Activated CD4-positive, alpha-beta T cell treated with anti-CD3 and anti-CD28 coated beads for 1 hour (primary cell): ENCODE measurements at regions not wholly inside any gene's neighbourhood (a gene's known extent, or its start where the extent isn't known, plus 50 kb on each side); places are given as distances from the start of the nearest gene placed in this dataset.
"Not testable (repeated sequence)": the region's sequence is repeated elsewhere in the genome, so short reads cannot be mapped to it uniquely, and the experiment has no call there.

Experiments used
- DNase-seq: peaks from one replicate; pipeline ENCODE4 v3.0.0-alpha.2; 2020

- DNase-seq = no peak
Observed at GRCh38 chr2:43068631-43069517, 157.5 kb downstream of the ZFP36L2 start.

GRCh38 chr2:43068041-43068533 lies 158.3 kb downstream of the ZFP36L2 start:
- DNase-seq = no peak

- no peak for DNase-seq
Observed at GRCh38 chr2:43067254-43068040, 159.0 kb downstream of the ZFP36L2 start.

GRCh38 chr2:43066541-43067253 lies 159.7 kb downstream of the ZFP36L2 start:
- not testable (repeated sequence) for DNase-seq

GRCh38 chr2:43065871-43066270 lies 160.5 kb downstream of the ZFP36L2 start:
- no peak for DNase-seq

GRCh38 chr2:43065036-43065435 lies 161.4 kb downstream of the ZFP36L2 start:
- DNase-seq = no peak

- not testable (repeated sequence) for DNase-seq
Observed at GRCh38 chr2:43063096-43063495, 163.3 kb downstream of the ZFP36L2 start.

GRCh38 chr2:43062058-43062457 lies 164.3 kb downstream of the ZFP36L2 start:
- DNase-seq = no peak

GRCh38 chr2:43060390-43061016 lies 165.9 kb downstream of the ZFP36L2 start:
- DNase-seq = no peak

GRCh38 chr2:43059183-43059897 lies 167.1 kb downstream of the ZFP36L2 start:
- peak; percentile 24 for DNase-seq

GRCh38 chr2:43058726-43059110 lies 167.7 kb downstream of the ZFP36L2 start:
- no peak for DNase-seq

GRCh38 chr2:43057742-43058725 lies 168.4 kb downstream of the ZFP36L2 start:
- no peak for DNase-seq

GRCh38 chr2:43057026-43057741 lies 169.2 kb downstream of the ZFP36L2 start:
- DNase-seq = no peak

GRCh38 chr2:43055985-43056384 lies 170.4 kb downstream of the ZFP36L2 start:
- DNase-seq = no peak

GRCh38 chr2:43055086-43055912 lies 171.1 kb downstream of the ZFP36L2 start:
- no peak for DNase-seq

- DNase-seq = no peak
Observed at GRCh38 chr2:43054367-43054766, 172.0 kb downstream of the ZFP36L2 start.

GRCh38 chr2:43052944-43053306 lies 173.5 kb downstream of the ZFP36L2 start:
- no peak for DNase-seq

- DNase-seq = no peak
Observed at GRCh38 chr2:43052204-43052943, 174.0 kb downstream of the ZFP36L2 start.
